ENCODE measurements at regions not wholly inside any gene's neighbourhood (a gene's known extent, or its start where the extent isn't known, plus 50 kb on each side); places are given as distances from the start of the nearest gene placed in this dataset.

GRCh38 chr12:4049298-4050080, 176.3 kb upstream of the PARP11 start (continued):
- TF ChIP-seq ZNF462 (CRISPR knock-in tag; IDR thresholded peaks at IDR 0.05) (no peak), ZNF331 (CRISPR knock-in tag; IDR thresholded peaks at IDR 0.05; ENCODE audit: low read depth) (no peak)

- peaks cover 5% of the 10 kb centered on the region; the same call in 2 of the 3 replicates for H3K9me3 Mint-ChIP-seq
- H3K27me3 Mint-ChIP-seq (ENCODE audit: insufficient read depth, low read depth, poor library complexity) = peaks cover 6% of the 10 kb centered on the region
- Histone ChIP-seq H3K36me3 (ENCODE audit: insufficient read depth) (no peaks in the 10 kb centered on the region), H3K9me2 (ENCODE audit: insufficient read depth) (peaks cover 6% of the 10 kb centered on the region), H3K4me2 (no peak overlapping the region), H3K4me3 (no peak overlapping the region), H3K79me2 (replicated peaks; ENCODE audit: insufficient read depth) (no peaks in the 10 kb centered on the region), H3K4me1 (ENCODE audit: insufficient read depth) (peaks cover 14% of the 10 kb centered on the region; the same call in 1 of the 2 replicates), H3K27me3 (ENCODE audit: insufficient read depth) (no peaks in the 10 kb centered on the region), H2AFZ (no peak overlapping the region), H3K27ac (ENCODE audit: low read depth) (no peak overlapping the region), H3F3A (replicated peaks; ENCODE audit: low read depth) (no peaks in the 10 kb centered on the region), H4K20me1 (replicated peaks; ENCODE audit: insufficient read depth) (no peaks in the 10 kb centered on the region)
- ATAC-seq = no peak
- no peak overlapping the region for H3K4me3 Mint-ChIP-seq
- DNase-seq (ENCODE audit: low spot score) = no peak
- peaks cover 17% of the 10 kb centered on the region for H3K4me1 Mint-ChIP-seq
- no peaks in the 10 kb centered on the region for H3K36me3 Mint-ChIP-seq (ENCODE audit: low read depth)
- H3K27ac Mint-ChIP-seq = no peak overlapping the region
- TF ChIP-seq EZH2 (IDR thresholded peaks at IDR 0.05; ENCODE audit: low read depth, unreplicated experiment) = no peak
- TF ChIP-seq POLR2AphosphoS5 (IDR thresholded peaks at IDR 0.05; ENCODE audit: low read depth) = no peak
- no peak for TF ChIP-seq CREB1 (CRISPR knock-in tag; IDR thresholded peaks at IDR 0.05; ENCODE audit: low read depth)
- TF ChIP-seq JUNB (IDR thresholded peaks at IDR 0.05; ENCODE audit: unreplicated experiment) = no peak
- no peak for TF ChIP-seq REST (IDR thresholded peaks at IDR 0.05; ENCODE audit: unreplicated experiment)
- TF ChIP-seq STAT1 (IDR thresholded peaks at IDR 0.05; ENCODE audit: unreplicated experiment) = no peak
- no peak for TF ChIP-seq ZNF331 (CRISPR knock-in tag; IDR thresholded peaks at IDR 0.05; ENCODE audit: low read depth)
- TF ChIP-seq ZNF114 (CRISPR knock-in tag; IDR thresholded peaks at IDR 0.05) = no peak
These were observed 174.2 kb upstream of the PARP11 start for GRCh38 chr12:4047421-4047820.

Measured in GM23338 (cell line).